HG02852 (cell line): ENCODE measurements at regions not wholly inside any gene's neighbourhood (a gene's known extent, or its start where the extent isn't known, plus 50 kb on each side); places are given as distances from the start of the nearest gene placed in this dataset.
"Not testable (repeated sequence)": the region's sequence is repeated elsewhere in the genome, so short reads cannot be mapped to it uniquely, and the experiment has no call there.

Experiments
- ATAC-seq: cut with Tn5 transposase; IDR thresholded peaks from one replicate; pipeline ENCODE4 v1.9.1; 2021; ENCODE audit warnings: mild to moderate bottlenecking, moderate library complexity; ENCODE audit not compliant: unreplicated experiment

- no peak for ATAC-seq
Measured at GRCh38 chr4:55028196-55028595, 97.2 kb downstream of the KDR start.

GRCh38 chr4:55027596-55027995 lies 97.8 kb downstream of the KDR start:
- no peak for ATAC-seq

- not testable (repeated sequence) for ATAC-seq
Measured at GRCh38 chr4:55025456-55025855, 99.9 kb downstream of the KDR start.

DNA sequence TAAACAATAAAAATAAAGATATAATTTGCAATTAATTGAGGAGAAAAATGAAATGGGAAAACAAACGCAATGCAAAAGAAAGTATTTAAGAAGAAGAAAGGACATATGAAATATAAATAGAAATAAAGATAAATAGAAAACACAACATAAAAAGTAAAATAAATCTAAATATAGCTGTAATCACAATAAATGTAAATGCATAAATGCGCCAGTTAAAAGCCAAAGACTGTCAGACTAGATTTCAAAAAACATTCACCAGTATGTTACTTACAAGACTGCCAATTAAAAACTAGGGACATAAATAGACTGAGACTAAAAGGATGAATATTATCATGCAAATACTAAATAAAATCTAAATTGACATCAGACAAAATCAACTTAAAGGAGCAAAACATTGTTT lies 102.4 kb downstream of the KDR start:
- no peak for ATAC-seq

DNA sequence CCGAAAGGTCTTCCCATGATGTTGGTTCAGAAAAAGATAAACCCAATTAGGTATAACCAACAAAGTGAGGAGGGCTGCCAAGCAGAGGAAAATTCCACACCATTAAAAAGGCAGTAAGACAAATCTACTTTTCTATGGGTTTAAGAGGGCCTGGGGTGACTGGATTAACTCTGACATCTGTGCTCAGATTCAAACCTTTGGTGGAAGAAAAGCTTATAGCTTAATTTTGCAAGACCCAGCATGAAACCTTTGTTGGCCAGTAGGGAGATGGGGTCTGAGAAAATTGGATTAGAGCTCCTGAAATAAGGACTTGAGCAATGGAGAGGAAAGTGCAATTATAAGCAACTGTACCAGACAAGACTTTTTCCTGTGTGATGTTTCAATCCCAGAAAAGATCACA lies 104.2 kb downstream of the KDR start:
- no peak for ATAC-seq

DNA sequence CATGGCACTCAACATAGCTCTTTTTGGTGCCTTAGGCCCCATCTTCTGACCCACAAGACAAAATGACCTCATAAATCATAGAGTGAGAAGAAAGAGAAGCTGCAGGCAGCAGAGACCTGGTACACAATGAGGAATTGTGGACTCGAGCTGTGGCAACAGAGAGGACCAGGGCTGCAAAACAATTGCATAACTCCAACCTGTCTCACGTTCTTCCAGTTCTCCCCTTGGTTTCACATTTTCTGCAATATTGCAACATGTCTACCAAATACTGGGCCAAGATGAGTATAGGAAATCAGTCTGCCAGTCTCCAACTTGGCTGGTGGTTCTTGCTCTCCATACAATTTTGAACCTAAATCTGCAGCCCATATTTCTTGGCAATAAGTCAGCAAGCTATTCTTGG lies 105.3 kb downstream of the KDR start:
- no peak for ATAC-seq

- no peak for ATAC-seq
Measured at GRCh38 chr4:55018978-55019377, 106.4 kb downstream of the KDR start.

- ATAC-seq = no peak
Measured at GRCh38 chr4:55018521-55018920, 106.9 kb downstream of the KDR start.

GRCh38 chr4:55017406-55017805 lies 108.0 kb downstream of the KDR start:
- no peak for ATAC-seq

GRCh38 chr4:55016131-55016530 lies 109.3 kb downstream of the KDR start:
- no peak for ATAC-seq

DNA sequence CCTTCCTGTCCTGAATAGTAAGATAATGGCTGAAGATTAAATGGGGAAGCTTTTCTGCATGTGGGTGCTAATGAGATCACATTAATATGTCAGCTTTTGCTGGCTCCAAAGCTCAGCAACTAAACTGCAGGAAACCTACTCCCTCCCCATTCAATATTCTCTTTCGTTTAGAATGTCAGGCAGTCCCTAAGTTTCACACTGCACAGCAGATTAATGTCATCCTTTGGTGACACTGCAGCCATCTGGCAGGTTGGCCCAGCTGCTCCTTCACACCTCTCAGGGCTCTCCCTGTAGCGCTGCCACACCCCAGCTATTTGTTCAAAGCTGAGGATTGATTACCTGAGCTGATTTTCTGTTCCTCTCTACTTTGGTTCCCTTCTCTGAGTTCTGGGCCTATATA lies 110.5 kb downstream of the KDR start:
- no peak for ATAC-seq

DNA sequence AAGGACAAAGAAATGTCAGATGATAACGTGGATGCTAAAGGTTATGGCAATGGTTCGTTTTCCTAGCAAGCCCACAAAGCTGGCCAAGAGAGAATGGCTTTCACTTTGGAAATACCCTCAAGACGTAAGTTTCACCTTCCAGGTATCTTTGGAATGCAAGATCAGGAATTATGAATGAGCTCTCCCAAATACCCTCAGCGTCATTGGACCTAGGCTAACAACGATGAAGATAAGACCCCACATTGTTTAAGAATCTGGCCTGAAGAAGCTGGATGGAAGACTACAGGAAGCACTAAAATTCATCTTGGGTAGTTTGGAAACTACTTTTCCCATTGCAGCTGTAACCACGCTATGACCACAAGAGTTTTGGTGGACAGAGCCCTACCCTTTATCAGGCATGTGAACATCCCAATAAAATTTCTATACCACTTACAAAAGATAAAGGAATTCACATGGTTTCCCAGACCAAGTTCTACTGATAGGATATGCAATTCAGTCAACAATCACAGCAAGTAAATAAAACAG lies 111.9 kb downstream of the KDR start:
- no peak for ATAC-seq

- no peak for ATAC-seq
Measured at GRCh38 chr4:55012363-55013230, 112.8 kb downstream of the KDR start.

DNA sequence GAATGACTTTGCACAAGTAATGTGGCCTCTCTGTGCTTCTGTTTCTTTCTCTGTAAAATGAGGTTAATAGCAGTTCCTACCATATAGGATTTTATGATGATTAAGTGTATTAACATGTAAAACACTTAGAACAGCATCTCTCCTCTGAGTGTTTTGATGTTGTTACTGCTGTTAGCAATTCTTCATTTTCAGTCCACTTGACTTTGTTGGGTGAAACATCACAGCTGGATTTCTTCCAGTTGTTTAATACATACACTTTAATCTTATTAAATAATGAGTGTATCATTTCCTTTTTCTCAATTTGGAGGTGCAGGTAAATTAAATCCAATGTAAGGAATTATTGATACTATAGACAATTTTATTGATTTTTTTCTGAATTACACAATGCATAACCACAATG lies 113.6 kb downstream of the KDR start:
- no peak for ATAC-seq

DNA sequence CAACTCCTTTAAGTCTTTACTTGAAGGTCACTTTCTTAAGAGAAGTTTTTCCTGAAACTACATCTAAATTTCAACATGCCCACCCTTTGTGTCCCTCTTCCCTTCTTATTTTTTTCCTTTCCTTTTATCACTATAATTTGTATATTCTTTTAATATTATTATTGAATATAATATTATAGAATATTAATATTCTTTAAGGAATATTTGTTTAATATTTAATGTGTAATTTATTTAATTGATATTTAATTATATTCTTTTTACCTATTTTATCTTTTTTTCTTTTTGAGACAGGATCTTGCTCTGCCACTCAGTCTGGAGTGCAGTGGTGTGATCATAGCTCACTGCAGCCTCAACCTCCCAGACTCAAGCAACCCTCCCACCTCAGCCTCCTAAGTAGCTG lies 114.8 kb downstream of the KDR start:
- no peak for ATAC-seq

DNA sequence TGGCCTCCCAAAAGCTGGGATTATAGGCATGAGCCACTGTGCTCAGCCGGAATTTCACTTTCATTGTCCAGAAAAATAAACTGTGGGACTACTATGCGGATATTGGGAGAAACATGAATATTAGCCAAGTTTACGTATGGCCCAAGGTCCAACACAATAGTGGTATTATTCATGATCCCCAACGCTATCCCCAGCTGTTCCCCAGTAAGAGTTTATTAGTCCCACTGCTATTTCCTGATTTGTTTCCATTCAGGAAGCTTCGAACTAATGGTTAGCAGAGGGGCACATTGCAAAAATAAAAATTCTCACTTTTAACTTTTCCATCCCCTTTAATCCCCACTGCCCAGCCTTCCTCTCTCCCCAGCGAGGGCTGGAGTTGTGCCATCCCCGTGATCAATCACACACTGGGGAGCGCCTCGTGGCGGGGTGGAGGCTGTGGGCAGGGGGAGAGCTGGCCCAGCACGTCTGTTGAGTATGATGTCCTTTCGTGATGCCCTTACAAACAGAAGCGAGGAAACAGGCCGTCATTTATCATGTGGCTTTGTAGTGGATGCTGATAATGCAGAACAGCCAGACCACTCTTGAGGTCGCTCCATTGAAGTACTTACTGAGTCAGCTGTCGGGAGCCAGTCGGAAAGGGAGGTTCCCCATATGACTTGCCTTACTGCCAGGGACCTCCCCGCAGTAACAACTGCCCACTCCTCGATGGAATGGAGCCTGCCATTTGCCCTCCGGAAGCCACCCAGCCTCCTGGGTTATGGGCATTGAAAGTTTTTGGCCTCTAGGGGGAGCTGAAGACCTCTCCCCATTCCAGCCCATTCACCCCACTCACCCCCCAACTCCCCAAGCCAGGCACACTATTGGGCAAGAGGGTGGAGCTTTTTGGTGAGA lies 117.0 kb downstream of the KDR start:
- ATAC-seq = no peak

DNA sequence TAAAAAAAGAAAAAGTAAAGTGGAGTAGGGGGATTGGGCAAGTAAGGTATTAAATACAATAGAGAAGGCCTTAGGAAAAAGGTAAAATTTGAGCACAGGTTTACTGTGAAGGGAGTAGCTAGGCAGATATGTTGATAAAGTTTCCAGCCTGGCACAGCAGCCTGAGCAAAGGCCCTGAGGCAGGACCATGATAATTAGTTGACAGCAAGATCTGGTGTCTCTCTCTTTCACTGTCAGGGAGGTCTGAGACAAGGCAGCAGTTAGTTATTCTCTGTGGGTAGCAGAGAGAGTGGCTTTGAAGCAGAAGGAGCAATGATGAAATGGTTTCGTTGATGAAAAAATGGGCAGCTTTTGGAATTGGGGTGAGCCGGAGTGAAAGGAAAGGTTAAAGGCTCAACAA lies 119.5 kb downstream of the KDR start:
- no peak for ATAC-seq

DNA sequence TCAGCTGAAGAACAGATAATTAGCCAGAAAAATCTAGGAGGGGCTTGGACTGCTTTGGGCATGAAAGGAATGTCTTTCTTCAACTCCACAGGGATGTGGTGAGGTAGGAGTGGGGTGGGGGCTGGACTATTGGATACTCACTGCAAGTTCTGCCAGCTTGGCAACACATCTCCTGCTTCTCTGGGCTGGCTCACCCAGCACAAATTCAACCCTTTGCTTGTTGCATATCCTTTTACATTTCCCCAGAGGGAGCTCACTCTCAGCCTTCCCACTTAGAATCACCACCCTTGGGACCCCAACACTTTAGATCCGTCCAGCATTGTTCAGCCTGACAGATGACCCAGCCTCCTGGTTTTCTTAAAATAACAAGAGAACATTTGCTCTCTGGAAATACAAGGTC lies 120.6 kb downstream of the KDR start:
- no peak for ATAC-seq

DNA sequence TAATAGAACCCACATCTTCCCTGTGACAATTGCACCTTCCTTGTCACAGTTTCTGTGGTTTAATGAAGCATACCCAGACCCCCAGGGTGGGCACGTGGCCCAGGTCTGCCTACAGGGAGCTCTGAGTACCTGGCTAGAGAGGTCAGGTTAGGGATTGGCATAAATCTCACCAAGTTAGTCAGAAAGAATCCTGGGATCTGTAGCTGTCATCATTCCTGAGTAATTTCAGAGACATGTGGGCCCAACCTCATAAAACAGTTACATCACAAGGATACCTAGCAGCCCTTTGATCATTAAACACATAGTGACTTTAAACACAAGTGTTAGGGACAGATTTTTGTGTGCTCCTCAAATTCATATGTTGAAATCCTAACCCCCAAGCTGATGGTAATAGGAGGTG lies 123.0 kb downstream of the KDR start:
- no peak for ATAC-seq

- no peak for ATAC-seq
Measured at GRCh38 chr4:55001538-55001937, 123.9 kb downstream of the KDR start.

- ATAC-seq = no peak
Measured at GRCh38 chr4:54999003-54999402, 126.4 kb downstream of the KDR start.
